HEK293 (cell line): ENCODE measurements at regions not wholly inside any gene's neighbourhood (a gene's known extent, or its start where the extent isn't known, plus 50 kb on each side); places are given as distances from the start of the nearest gene placed in this dataset.

Source experiments
- CTCF ChIA-PET: fragments of 350-600 bp; formaldehyde crosslinking; extraction: SDS; loops from one replicate; lab custom pipeline; 2021; ENCODE audit warnings: antibody characterized with exemption; lab: Yijun Ruan, JAX
- POLR2A ChIA-PET: fragments of 300-600 bp; formaldehyde crosslinking; extraction: SDS; loops from one replicate; lab custom pipeline; 2020; ENCODE audit warnings: antibody characterized with exemption, inconsistent platforms; lab: Yijun Ruan, JAX
- H3K27ac ChIP-seq: fragments of 200-500 bp; sonication (Bioruptor generic); 2 replicates; pipeline ENCODE4 v1.5.1; 2014; ENCODE audit warnings: low read depth, low read length, control low read depth, inconsistent platforms; ENCODE audit errors: extremely low read depth
- H3K36me3 ChIP-seq, 2 experiments: fragments of 200-500 bp in 1 of 2; sonication (Bioruptor generic) in 1 of 2; 1 replicate in 1 of 2; 2 replicates in 1 of 2; pipeline ENCODE4 v1.5.1; 2014 to 2017; ENCODE audit warnings: inconsistent platforms in 2 of 2, low read length in 2 of 2; ENCODE audit not compliant: control insufficient read depth in 2 of 2, insufficient read depth in 1 of 2
- H3K4me1 ChIP-seq: fragments of 200-500 bp; sonication (Bioruptor generic); 2 replicates; pipeline ENCODE4 v1.5.1; 2014; ENCODE audit warnings: mild to moderate bottlenecking, low read length, inconsistent platforms; ENCODE audit not compliant: control insufficient read depth, insufficient read depth
- H3K4me3 ChIP-seq: 2 replicates; pipeline ENCODE4 v1.5.1; 2011; ENCODE audit warnings: low read depth, mild to moderate bottlenecking, control low read depth, low read length, moderate library complexity
- H3K9me3 ChIP-seq: fragments of 200-500 bp; sonication (Bioruptor generic); 2 replicates; pipeline ENCODE4 v1.5.1; 2014; ENCODE audit warnings: low read depth, low read length, inconsistent platforms; ENCODE audit not compliant: control insufficient read depth, insufficient read depth
- MYNN ChIP-seq: fragments of 450-650 bp; formaldehyde crosslinking; IDR thresholded peaks from 2 replicates; pipeline ENCODE4 v1.5.1; 2016; ENCODE audit warnings: missing biosample characterization, missing genetic modification characterization, borderline replicate concordance
- PRDM1 ChIP-seq: fragments of 450-650 bp; formaldehyde crosslinking; IDR thresholded peaks from 2 replicates; pipeline ENCODE4; 2016; ENCODE audit warnings: missing biosample characterization, missing genetic modification characterization
- WT1 ChIP-seq: fragments of 450-650 bp; formaldehyde crosslinking; IDR thresholded peaks from 2 replicates; pipeline ENCODE4 v1.5.1; 2016; ENCODE audit warnings: missing biosample characterization, missing genetic modification characterization
- ZBTB17 ChIP-seq: fragments of 450-650 bp; formaldehyde crosslinking; IDR thresholded peaks from 2 replicates; pipeline ENCODE4 v1.5.1; 2016; ENCODE audit warnings: missing biosample characterization, missing genetic modification characterization
- ZBTB6 ChIP-seq: fragments of 450-650 bp; formaldehyde crosslinking; IDR thresholded peaks from 2 replicates; pipeline ENCODE4 v1.5.1; 2017; ENCODE audit warnings: missing biosample characterization, missing genetic modification characterization
- ZFP41 ChIP-seq: fragments of 450-650 bp; formaldehyde crosslinking; IDR thresholded peaks from 2 replicates; pipeline ENCODE4 v1.5.1; 2016; ENCODE audit warnings: missing biosample characterization, missing genetic modification characterization, borderline replicate concordance
- ZIC2 ChIP-seq: fragments of 450-650 bp; formaldehyde crosslinking; IDR thresholded peaks from 2 replicates; pipeline ENCODE4 v1.5.1; 2016; ENCODE audit warnings: missing biosample characterization, missing genetic modification characterization
- ZNF202 ChIP-seq: fragments of 450-650 bp; formaldehyde crosslinking; IDR thresholded peaks from 2 replicates; pipeline ENCODE4 v1.5.1; 2016; ENCODE audit warnings: missing biosample characterization, missing genetic modification characterization, borderline replicate concordance
- ZNF239 ChIP-seq: fragments of 450-650 bp; formaldehyde crosslinking; IDR thresholded peaks from 2 replicates; pipeline ENCODE4 v1.5.1; 2016; ENCODE audit warnings: missing biosample characterization, missing genetic modification characterization
- ZNF24 ChIP-seq: fragments of 450-650 bp; formaldehyde crosslinking; IDR thresholded peaks from 2 replicates; pipeline ENCODE4 v1.5.1; 2016; ENCODE audit warnings: missing biosample characterization, missing genetic modification characterization
- ZNF423 ChIP-seq: fragments of 450-650 bp; formaldehyde crosslinking; IDR thresholded peaks from 2 replicates; pipeline ENCODE4 v1.5.1; 2016; ENCODE audit warnings: missing biosample characterization, missing genetic modification characterization
- ZNF426 ChIP-seq: fragments of 450-650 bp; formaldehyde crosslinking; IDR thresholded peaks from 2 replicates; pipeline ENCODE4 v1.5.1; 2017; ENCODE audit warnings: missing biosample characterization, missing genetic modification characterization, mild to moderate bottlenecking, inconsistent platforms, moderate library complexity
- ZNF514 ChIP-seq: fragments of 450-650 bp; formaldehyde crosslinking; IDR thresholded peaks from 2 replicates; pipeline ENCODE4 v1.5.1; 2016; ENCODE audit warnings: missing biosample characterization, missing genetic modification characterization
- ZNF544 ChIP-seq: fragments of 450-650 bp; formaldehyde crosslinking; IDR thresholded peaks from 2 replicates; pipeline ENCODE4 v1.5.0; 2017; ENCODE audit warnings: missing biosample characterization, missing genetic modification characterization
- ZNF549 ChIP-seq: fragments of 450-650 bp; IDR thresholded peaks from 2 replicates; pipeline ENCODE4 v1.5.1; 2018; ENCODE audit warnings: missing biosample characterization, missing genetic modification characterization, mild to moderate bottlenecking, inconsistent platforms, moderate library complexity
- ZNF558 ChIP-seq: fragments of 450-650 bp; formaldehyde crosslinking; IDR thresholded peaks from 2 replicates; pipeline ENCODE4 v1.5.1; 2016; ENCODE audit warnings: missing biosample characterization, missing genetic modification characterization
- ZNF585B ChIP-seq: fragments of 450-650 bp; formaldehyde crosslinking; IDR thresholded peaks from 2 replicates; pipeline ENCODE4 v1.5.1; 2016; ENCODE audit warnings: missing biosample characterization, missing genetic modification characterization
- ZNF610 ChIP-seq: fragments of 450-650 bp; formaldehyde crosslinking; IDR thresholded peaks from 2 replicates; pipeline ENCODE4 v1.5.1; 2016; ENCODE audit warnings: missing biosample characterization, missing genetic modification characterization, borderline replicate concordance
- ZNF791 ChIP-seq: fragments of 450-650 bp; formaldehyde crosslinking; IDR thresholded peaks from 2 replicates; pipeline ENCODE4 v1.5.1; 2016; ENCODE audit warnings: missing biosample characterization, missing genetic modification characterization
- ZNF843 ChIP-seq: fragments of 450-650 bp; formaldehyde crosslinking; IDR thresholded peaks from 2 replicates; pipeline ENCODE4 v1.5.1; 2016; ENCODE audit warnings: missing biosample characterization, missing genetic modification characterization
- ZSCAN4 ChIP-seq: fragments of 450-650 bp; formaldehyde crosslinking; IDR thresholded peaks from 2 replicates; pipeline ENCODE4 v1.5.1; 2017; ENCODE audit warnings: missing biosample characterization, missing genetic modification characterization
- TF ChIP-seq, protein P1 (sequence below): fragments of 450-650 bp; formaldehyde crosslinking; IDR thresholded peaks from 2 replicates; pipeline ENCODE4 v1.5.1; 2017; ENCODE audit warnings: missing biosample characterization, missing genetic modification characterization

DNA sequence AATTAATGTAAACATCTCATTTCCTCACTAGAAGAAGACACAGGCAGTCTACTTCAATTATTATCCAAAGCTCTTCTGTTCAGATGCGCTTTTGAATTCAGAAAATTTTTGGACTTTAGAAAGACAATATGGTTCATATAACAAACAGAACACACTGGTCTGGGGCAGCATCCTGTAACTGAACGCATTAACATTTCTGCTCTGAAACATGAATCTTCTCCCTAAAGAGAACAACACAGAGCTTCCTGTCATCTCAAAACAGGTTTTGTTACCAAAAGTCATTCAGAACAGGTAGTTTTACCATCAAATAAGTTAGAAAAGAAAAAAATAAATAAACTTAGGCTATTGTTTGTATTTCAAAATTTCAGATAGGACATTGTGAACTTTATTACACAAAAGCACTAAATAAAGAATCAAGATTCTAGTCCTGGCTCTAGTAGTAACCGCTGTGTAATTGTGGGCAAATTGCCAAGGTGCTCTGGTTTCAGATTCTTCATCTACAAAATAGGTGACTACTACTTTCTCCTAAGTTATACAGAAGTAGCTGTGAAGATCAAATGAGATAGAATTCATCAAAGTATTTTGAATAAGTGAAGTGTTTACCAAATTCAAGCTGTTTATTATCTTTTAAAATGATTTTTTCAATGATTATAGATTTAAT, 252.3 kb upstream of the RASGEF1B start (continued):
- TF ChIP-seq ZNF24 (tag by site-specific recombination) (no peak), ZNF544 (tag by site-specific recombination) (no peak)

GRCh38 chr4:81723019-81723884, 251.5 kb upstream of the RASGEF1B start:
- Histone ChIP-seq H3K27ac (no peak overlapping the region), H3K36me3 (no peaks in the 10 kb centered on the region), H3K4me1 (peaks cover 7% of the 10 kb centered on the region; the same call in 1 of the 2 replicates), H3K9me3 (no peaks in the 10 kb centered on the region), H3K4me3 (no peak overlapping the region)
- no peak for TF ChIP-seq ZFP41 (tag by site-specific recombination)
- no peak for TF ChIP-seq ZNF202 (tag by site-specific recombination)
- no peak for TF ChIP-seq ZBTB17
- no peak for TF ChIP-seq PRDM1
- no peak for TF ChIP-seq ZNF843 (tag by site-specific recombination)
- TF ChIP-seq ZNF791 (tag by site-specific recombination) = no peak
- ChIA-PET CTCF (no interaction called here), POLR2A (no interaction called here)

DNA sequence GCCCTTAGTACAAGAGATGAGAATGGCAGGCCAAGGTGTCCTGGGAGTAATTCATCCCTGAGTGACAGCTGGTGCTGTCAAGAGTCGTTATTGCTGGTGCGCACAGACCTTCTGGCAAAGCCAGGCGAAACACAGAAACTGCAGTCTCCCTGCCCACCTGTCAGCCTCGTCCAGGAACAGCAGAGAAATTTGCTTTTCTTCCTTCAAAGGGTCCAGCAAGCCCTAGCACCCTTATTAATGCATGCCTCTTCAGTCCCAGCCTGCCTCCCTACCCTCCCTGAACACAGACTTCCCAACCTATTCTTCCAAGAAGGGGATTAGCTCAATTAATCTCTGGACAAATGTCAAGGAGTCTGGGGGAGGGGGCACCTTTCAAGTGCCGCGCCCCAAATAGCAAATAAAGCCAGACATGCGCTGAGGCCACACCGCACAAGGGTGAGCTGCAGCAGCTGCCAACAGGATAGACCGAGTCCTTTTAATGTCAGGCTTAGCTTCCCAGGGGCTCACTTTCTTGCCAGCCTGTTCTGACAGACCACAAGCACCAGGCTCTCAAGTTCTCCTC, 250.7 kb upstream of the RASGEF1B start:
- ChIA-PET POLR2A (no interaction called here), CTCF (no interaction called here)
- TF ChIP-seq ZNF426 = no peak
- TF ChIP-seq MYNN (tag by site-specific recombination) = no peak
- no peak for TF ChIP-seq ZNF544 (tag by site-specific recombination)
- no peak for TF ChIP-seq ZNF514 (tag by site-specific recombination)
- TF ChIP-seq ZBTB6 = no peak
- TF ChIP-seq ZNF610 (tag by site-specific recombination) = no peak
- no peak for TF ChIP-seq ZSCAN4 (tag by site-specific recombination)
- TF ChIP-seq ZNF558 (tag by site-specific recombination) = no peak
- TF ChIP-seq, protein P1, sequence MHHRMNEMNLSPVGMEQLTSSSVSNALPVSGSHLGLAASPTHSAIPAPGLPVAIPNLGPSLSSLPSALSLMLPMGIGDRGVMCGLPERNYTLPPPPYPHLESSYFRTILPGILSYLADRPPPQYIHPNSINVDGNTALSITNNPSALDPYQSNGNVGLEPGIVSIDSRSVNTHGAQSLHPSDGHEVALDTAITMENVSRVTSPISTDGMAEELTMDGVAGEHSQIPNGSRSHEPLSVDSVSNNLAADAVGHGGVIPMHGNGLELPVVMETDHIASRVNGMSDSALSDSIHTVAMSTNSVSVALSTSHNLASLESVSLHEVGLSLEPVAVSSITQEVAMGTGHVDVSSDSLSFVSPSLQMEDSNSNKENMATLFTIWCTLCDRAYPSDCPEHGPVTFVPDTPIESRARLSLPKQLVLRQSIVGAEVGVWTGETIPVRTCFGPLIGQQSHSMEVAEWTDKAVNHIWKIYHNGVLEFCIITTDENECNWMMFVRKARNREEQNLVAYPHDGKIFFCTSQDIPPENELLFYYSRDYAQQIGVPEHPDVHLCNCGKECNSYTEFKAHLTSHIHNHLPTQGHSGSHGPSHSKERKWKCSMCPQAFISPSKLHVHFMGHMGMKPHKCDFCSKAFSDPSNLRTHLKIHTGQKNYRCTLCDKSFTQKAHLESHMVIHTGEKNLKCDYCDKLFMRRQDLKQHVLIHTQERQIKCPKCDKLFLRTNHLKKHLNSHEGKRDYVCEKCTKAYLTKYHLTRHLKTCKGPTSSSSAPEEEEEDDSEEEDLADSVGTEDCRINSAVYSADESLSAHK (tag by site-specific recombination) = no peak
- no peak for TF ChIP-seq ZNF423 (tag by site-specific recombination)
- TF ChIP-seq ZNF549 (tag by site-specific recombination) = no peak
- TF ChIP-seq ZIC2 (tag by site-specific recombination) = no peak
- no peak for TF ChIP-seq ZNF239 (tag by site-specific recombination)
- TF ChIP-seq WT1 (tag by site-specific recombination) = no peak
- no peak for TF ChIP-seq ZNF585B
- TF ChIP-seq, all 188 proteins: peak for 0

More for the DNA sequence above, 250.7 kb upstream of the RASGEF1B start:
- Histone ChIP-seq H3K9me3 (no peaks in the 10 kb centered on the region), H3K27ac (no peak overlapping the region; the same call in 1 of the 2 replicates), H3K36me3 (no peaks in the 10 kb centered on the region), H3K4me3 (no peak overlapping the region), H3K4me1 (peaks cover 7% of the 10 kb centered on the region; the same call in 1 of the 2 replicates)
